HCT116 (cell line): ENCODE measurements at regions not wholly inside any gene's neighbourhood (a gene's known extent, or its start where the extent isn't known, plus 50 kb on each side); places are given as distances from the start of the nearest gene placed in this dataset.

Experiments used
- ATAC-seq: fragments of 200-7000 bp; cut with Tn5 transposase; 2 replicates; pipeline ENCODE4 v1.9.1; 2020; ENCODE audit warnings: mild to moderate bottlenecking, moderate library complexity
- BruUV-seq: library from RNA; stranded (reverse); fragments of 400-500 nt; replicated peaks from 2 replicates; lab custom pipeline; 2021; lab: Mats Ljungman, UMichigan
- CTCF ChIA-PET: fragments of 300-600 bp; sonication (Branson Sonifier 250); formaldehyde crosslinking; loops from one replicate; lab custom pipeline; 2021; ENCODE audit warnings: antibody characterized with exemption; lab: Charles Lee
- POLR2A ChIA-PET: fragments of 300-600, 350-600 bp; sonication (Branson Sonifier 250); formaldehyde crosslinking; loops from one replicate; lab custom pipeline; 2021; ENCODE audit warnings: antibody characterized with exemption; lab: Charles Lee
- RAD21 ChIA-PET, 2 experiments: fragments of 300-600 bp; sonication (Branson Sonifier 250); formaldehyde crosslinking; loops; one replicate each; lab custom pipeline; 2023; ENCODE audit warnings: low total read pairs in 2 of 2; ENCODE audit not compliant: uncharacterized antibody in 2 of 2, unreplicated experiment in 2 of 2, low non-redundant PET in 1 of 2; lab: Charles Lee
- DNase-seq: peaks from one replicate; pipeline ENCODE4 v3.0.0-alpha.2; 2010; ENCODE audit warnings: low read depth, low spot score
- H2AFZ ChIP-seq: fragments of 200-600 bp; shearing (Covaris generic), sonication (generic); 2 replicates; pipeline ENCODE4 v1.6.1; 2017; ENCODE audit warnings: low read depth, mixed run types, mixed read lengths, antibody characterized with exemption, low read length; ENCODE audit not compliant: poor library complexity, severe bottlenecking
- H3K27ac ChIP-seq: 2 replicates; pipeline ENCODE4 v1.5.1; 2012; ENCODE audit warnings: low read depth, low read length
- H3K27me3 ChIP-seq: fragments of 200-600 bp; sonication (generic); 2 replicates; pipeline ENCODE4 v1.6.1; 2016; ENCODE audit warnings: mixed run types, low read length, mixed read lengths; ENCODE audit not compliant: insufficient read depth
- H3K36me3 ChIP-seq, 2 experiments: fragments of 200-500 bp in 1 of 2; fragments of 200-600 bp in 1 of 2; sonication (Bioruptor generic) in 1 of 2; sonication (generic) in 1 of 2; 2 replicates each; pipeline versions ENCODE4 v1.5.1 to v1.6.1; 2014 to 2016; ENCODE audit warnings: low read length in 2 of 2, inconsistent platforms in 1 of 2, mixed read lengths in 1 of 2, mixed run types in 1 of 2; ENCODE audit not compliant: insufficient read depth in 2 of 2, control insufficient read depth in 1 of 2
- H3K4me1 ChIP-seq, 2 experiments: fragments of 200-600 bp in 1 of 2; sonication (generic) in 1 of 2; 2 replicates each; pipeline versions ENCODE4 v1.5.1 to v1.6.1; 2012 to 2017; ENCODE audit warnings: low read length in 2 of 2, inconsistent platforms in 1 of 2, mild to moderate bottlenecking in 1 of 2, mixed read lengths in 1 of 2, mixed run types in 1 of 2, moderate library complexity in 1 of 2; ENCODE audit not compliant: insufficient read depth in 2 of 2, control insufficient read depth in 1 of 2
- H3K4me2 ChIP-seq: fragments of 200-600 bp; sonication (generic); 2 replicates; pipeline ENCODE4 v1.6.1; 2017; ENCODE audit warnings: mixed run types, low read length, mixed read lengths
- H3K4me3 ChIP-seq, 2 experiments: fragments of 200-600 bp in 1 of 2; sonication (generic) in 1 of 2; replicated peaks in 1 of 2; 2 replicates each; pipeline ENCODE4 v1.5.1; 2011 to 2016; ENCODE audit warnings: low read length in 2 of 2, control low read depth in 1 of 2, low read depth in 1 of 2, mild to moderate bottlenecking in 1 of 2, mixed read lengths in 1 of 2, mixed run types in 1 of 2
- H3K79me2 ChIP-seq: fragments of 200-600 bp; sonication (generic); 2 replicates; pipeline ENCODE4 v1.6.1; 2017; ENCODE audit warnings: mild to moderate bottlenecking, mixed run types, low read length, moderate library complexity, mixed read lengths; ENCODE audit not compliant: insufficient read depth
- H3K9ac ChIP-seq: fragments of 200-600 bp; sonication (generic); 2 replicates; pipeline ENCODE4 v1.6.1; 2016; ENCODE audit warnings: low read length, mixed read lengths
- H3K9me2 ChIP-seq: fragments of 200-600 bp; sonication (generic), shearing (Covaris generic); 2 replicates; pipeline ENCODE4 v1.6.1; 2017; ENCODE audit warnings: mixed run types, mild to moderate bottlenecking, moderate library complexity; ENCODE audit not compliant: insufficient read depth
- H3K9me3 ChIP-seq, 2 experiments: fragments of 200-500 bp in 1 of 2; fragments of 200-600 bp in 1 of 2; sonication (Bioruptor generic) in 1 of 2; sonication (generic) in 1 of 2; 2 replicates each; pipeline ENCODE4 v1.6.1; 2014 to 2017; ENCODE audit warnings: low read length in 2 of 2, mixed read lengths in 2 of 2, inconsistent platforms in 1 of 2, low read depth in 1 of 2, mild to moderate bottlenecking in 1 of 2, mixed run types in 1 of 2, moderate library complexity in 1 of 2; ENCODE audit not compliant: control insufficient read depth in 1 of 2, insufficient read depth in 1 of 2
- H4K20me1 ChIP-seq: fragments of 200-600 bp; sonication (generic), shearing (Covaris generic); 2 replicates; pipeline ENCODE4 v1.6.1; 2017; ENCODE audit warnings: mixed run types, mild to moderate bottlenecking, moderate library complexity; ENCODE audit not compliant: insufficient read depth
- CEBPB ChIP-seq: IDR thresholded peaks from 2 replicates; pipeline ENCODE4 v1.6.1; 2012; ENCODE audit warnings: low read depth
- EGR1 ChIP-seq: IDR thresholded peaks from 2 replicates; pipeline ENCODE4 v1.6.1; 2012; ENCODE audit warnings: low read depth
- ELF1 ChIP-seq: IDR thresholded peaks from 2 replicates; pipeline ENCODE4 v1.6.1; 2012; ENCODE audit warnings: low read depth, borderline replicate concordance
- MAX ChIP-seq: IDR thresholded peaks from 2 replicates; pipeline ENCODE4 v1.6.1; 2012
- POLR2A ChIP-seq: IDR thresholded peaks from 2 replicates; pipeline ENCODE4 v1.7.0; 2011; ENCODE audit warnings: borderline replicate concordance; ENCODE audit not compliant: insufficient read depth, insufficient read length; ENCODE audit errors: extremely low read depth
- POLR2AphosphoS5 ChIP-seq: IDR thresholded peaks from 2 replicates; pipeline ENCODE4 v1.6.1; 2011; ENCODE audit warnings: mild to moderate bottlenecking, low read depth, low read length, moderate library complexity
- RAD21 ChIP-seq: IDR thresholded peaks from 2 replicates; pipeline ENCODE4 v1.6.1; 2012; ENCODE audit warnings: low read depth, mild to moderate bottlenecking
- SP1 ChIP-seq: IDR thresholded peaks from 2 replicates; pipeline ENCODE4 v1.6.1; 2012; ENCODE audit warnings: low read depth
- SRF ChIP-seq: IDR thresholded peaks from 2 replicates; pipeline ENCODE4 v1.6.1; 2012; ENCODE audit warnings: low read depth
- YY1 ChIP-seq: IDR thresholded peaks from 2 replicates; pipeline ENCODE4 v1.6.1; 2011; ENCODE audit warnings: low read length, low read depth, moderate library complexity, mild to moderate bottlenecking; ENCODE audit not compliant: insufficient replicate concordance; ENCODE audit errors: extremely low read depth
- ZFX ChIP-seq: fragments of 450-650 bp; IDR thresholded peaks from 2 replicates; pipeline ENCODE4 v1.6.1; 2017
- intact Hi-C: fragments of 100-400 bp; cut with micrococcal nuclease; formaldehyde crosslinking; loops from 2 replicates; pipeline ENCODE4 v1.10.0; 2022
- TF ChIP-seq, protein P1 (sequence below): IDR thresholded peaks from 2 replicates; pipeline ENCODE4 v1.6.1; 2011; ENCODE audit warnings: mild to moderate bottlenecking, low read length, moderate library complexity; ENCODE audit not compliant: insufficient replicate concordance; ENCODE audit errors: extremely low read depth
- TF ChIP-seq, protein P2 (sequence below): IDR thresholded peaks from 2 replicates; pipeline ENCODE4 v1.6.1; 2012; ENCODE audit warnings: low read depth

DNA sequence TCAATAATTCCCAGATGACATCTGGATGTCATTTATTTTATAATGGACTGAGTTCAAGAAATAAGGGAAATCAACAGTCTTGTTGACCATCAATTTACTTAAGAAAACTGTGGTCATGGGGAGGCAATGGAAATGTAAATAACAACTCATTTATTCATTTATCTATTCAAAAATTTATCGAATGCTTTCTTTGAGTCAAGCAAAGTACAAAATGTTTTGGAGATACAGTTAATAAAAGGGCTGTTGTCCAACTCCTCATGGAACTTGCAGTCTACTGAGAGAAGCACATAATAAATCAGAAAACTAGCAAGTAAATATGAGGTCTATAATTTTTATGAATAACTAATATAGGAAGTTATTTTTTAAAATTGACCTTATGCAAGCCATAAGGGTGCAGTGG lies 65.5 kb upstream of the KITLG start:
- ATAC-seq, result no peak
- no peaks in the 10 kb centered on the region for H3K4me1 ChIP-seq
- H3K36me3 ChIP-seq, result no peaks in the 10 kb centered on the region
- intact Hi-C loops, result no loop called here
- no peak overlapping the region for H3K4me2 ChIP-seq
- H3K27ac ChIP-seq, result no peak overlapping the region
- no peak overlapping the region for H2AFZ ChIP-seq
- TF ChIP-seq YY1 (no peak), SRF (no peak), ELF1 (no peak), CEBPB (no peak)
- no peaks in the 10 kb centered on the region for H3K9me3 ChIP-seq
- H3K9ac ChIP-seq, result no peak overlapping the region
- POLR2A ChIA-PET, result interaction anchor here (0.6 kb wide), 1 partner anchor 12 kb away, joined by 4 read pairs; no protein-coding TSS in a partner anchor
- RAD21 ChIA-PET, result no interaction called here
- CTCF ChIA-PET, result no interaction called here
- no peaks in the 10 kb centered on the region for H4K20me1 ChIP-seq
- DNase-seq, result no peak
- no peak overlapping the region for H3K4me3 ChIP-seq
- no TSS peak for BruUV-seq
- H3K79me2 ChIP-seq, result no peaks in the 10 kb centered on the region
- no peaks in the 10 kb centered on the region for H3K9me2 ChIP-seq
- no peaks in the 10 kb centered on the region for H3K27me3 ChIP-seq

DNA sequence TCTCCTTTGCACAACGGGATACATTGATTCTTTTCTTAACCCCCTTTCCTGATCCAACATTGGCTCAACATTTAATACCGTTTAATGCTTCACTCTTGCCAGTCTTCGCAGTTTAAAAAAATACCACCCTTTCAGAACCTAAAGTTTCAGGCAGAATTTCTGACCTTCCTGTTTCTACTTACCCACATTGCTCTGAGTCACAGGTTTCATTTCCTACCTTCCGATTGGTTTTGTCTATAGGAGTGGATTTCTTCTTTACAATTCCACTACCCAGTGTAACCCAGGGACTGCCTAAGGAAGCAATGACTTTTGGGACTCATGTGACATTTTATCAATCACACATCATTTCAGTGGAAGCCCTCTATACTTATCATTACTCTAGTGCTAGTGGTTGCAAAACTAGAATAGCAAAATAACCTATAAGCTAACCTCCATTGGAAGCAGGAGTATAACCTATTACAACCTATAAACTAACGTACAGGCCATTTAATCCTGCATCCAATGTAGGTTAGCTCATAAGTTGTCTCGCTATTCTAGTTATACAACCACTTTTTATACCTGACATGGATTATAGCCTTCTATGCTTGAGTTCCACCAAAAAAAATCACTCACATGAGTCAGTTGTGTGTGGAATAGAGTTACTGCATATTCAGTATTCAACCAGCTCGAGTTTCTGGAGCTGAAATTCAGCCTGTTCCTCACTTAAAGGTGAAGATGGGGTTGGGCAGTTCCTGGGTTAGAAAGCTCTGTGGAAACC lies 64.9 kb upstream of the KITLG start:
- RAD21 ChIA-PET, result no interaction called here
- Histone ChIP-seq H3K4me2 (no peak overlapping the region), H4K20me1 (no peaks in the 10 kb centered on the region), H3K9me3 (no peaks in the 10 kb centered on the region), H2AFZ (peak overlapping the region; percentile 29), H3K4me1 (no peaks in the 10 kb centered on the region), H3K27ac (no peak overlapping the region), H3K9ac (no peak overlapping the region), H3K36me3 (no peaks in the 10 kb centered on the region), H3K4me3 (no peak overlapping the region), H3K9me2 (no peaks in the 10 kb centered on the region), H3K79me2 (no peaks in the 10 kb centered on the region), H3K27me3 (no peaks in the 10 kb centered on the region)
- DNase-seq (no peak), ATAC-seq (no peak)
- TF ChIP-seq, protein P1, sequence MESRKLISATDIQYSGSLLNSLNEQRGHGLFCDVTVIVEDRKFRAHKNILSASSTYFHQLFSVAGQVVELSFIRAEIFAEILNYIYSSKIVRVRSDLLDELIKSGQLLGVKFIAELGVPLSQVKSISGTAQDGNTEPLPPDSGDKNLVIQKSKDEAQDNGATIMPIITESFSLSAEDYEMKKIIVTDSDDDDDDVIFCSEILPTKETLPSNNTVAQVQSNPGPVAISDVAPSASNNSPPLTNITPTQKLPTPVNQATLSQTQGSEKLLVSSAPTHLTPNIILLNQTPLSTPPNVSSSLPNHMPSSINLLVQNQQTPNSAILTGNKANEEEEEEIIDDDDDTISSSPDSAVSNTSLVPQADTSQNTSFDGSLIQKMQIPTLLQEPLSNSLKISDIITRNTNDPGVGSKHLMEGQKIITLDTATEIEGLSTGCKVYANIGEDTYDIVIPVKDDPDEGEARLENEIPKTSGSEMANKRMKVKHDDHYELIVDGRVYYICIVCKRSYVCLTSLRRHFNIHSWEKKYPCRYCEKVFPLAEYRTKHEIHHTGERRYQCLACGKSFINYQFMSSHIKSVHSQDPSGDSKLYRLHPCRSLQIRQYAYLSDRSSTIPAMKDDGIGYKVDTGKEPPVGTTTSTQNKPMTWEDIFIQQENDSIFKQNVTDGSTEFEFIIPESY, result no peak
- no peak for TF ChIP-seq SP1
- no peak for TF ChIP-seq POLR2A
- TF ChIP-seq MAX, result no peak
- no peak for TF ChIP-seq EGR1
- TF ChIP-seq ZFX, result no peak
- TF ChIP-seq, protein P2, sequence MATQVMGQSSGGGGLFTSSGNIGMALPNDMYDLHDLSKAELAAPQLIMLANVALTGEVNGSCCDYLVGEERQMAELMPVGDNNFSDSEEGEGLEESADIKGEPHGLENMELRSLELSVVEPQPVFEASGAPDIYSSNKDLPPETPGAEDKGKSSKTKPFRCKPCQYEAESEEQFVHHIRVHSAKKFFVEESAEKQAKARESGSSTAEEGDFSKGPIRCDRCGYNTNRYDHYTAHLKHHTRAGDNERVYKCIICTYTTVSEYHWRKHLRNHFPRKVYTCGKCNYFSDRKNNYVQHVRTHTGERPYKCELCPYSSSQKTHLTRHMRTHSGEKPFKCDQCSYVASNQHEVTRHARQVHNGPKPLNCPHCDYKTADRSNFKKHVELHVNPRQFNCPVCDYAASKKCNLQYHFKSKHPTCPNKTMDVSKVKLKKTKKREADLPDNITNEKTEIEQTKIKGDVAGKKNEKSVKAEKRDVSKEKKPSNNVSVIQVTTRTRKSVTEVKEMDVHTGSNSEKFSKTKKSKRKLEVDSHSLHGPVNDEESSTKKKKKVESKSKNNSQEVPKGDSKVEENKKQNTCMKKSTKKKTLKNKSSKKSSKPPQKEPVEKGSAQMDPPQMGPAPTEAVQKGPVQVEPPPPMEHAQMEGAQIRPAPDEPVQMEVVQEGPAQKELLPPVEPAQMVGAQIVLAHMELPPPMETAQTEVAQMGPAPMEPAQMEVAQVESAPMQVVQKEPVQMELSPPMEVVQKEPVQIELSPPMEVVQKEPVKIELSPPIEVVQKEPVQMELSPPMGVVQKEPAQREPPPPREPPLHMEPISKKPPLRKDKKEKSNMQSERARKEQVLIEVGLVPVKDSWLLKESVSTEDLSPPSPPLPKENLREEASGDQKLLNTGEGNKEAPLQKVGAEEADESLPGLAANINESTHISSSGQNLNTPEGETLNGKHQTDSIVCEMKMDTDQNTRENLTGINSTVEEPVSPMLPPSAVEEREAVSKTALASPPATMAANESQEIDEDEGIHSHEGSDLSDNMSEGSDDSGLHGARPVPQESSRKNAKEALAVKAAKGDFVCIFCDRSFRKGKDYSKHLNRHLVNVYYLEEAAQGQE, result no peak
- TF ChIP-seq YY1, result no peak
- TF ChIP-seq POLR2AphosphoS5, result no peak
- no peak for TF ChIP-seq RAD21
- POLR2A ChIA-PET, result interaction anchor here (0.6 kb wide), 1 partner anchor 13 kb away, joined by 4 read pairs; no protein-coding TSS in a partner anchor
- intact Hi-C loops, result no loop called here
- CTCF ChIA-PET, result no interaction called here
- no TSS peak for BruUV-seq
